Panc1 (cell line): ENCODE measurements at regions not wholly inside any gene's neighbourhood (a gene's known extent, or its start where the extent isn't known, plus 50 kb on each side); places are given as distances from the start of the nearest gene placed in this dataset.

Experiments used
- ATAC-seq: fragments of 200-7000 bp; cut with Tn5 transposase; 2 replicates; pipeline ENCODE4 v1.9.1; 2020; ENCODE audit warnings: mild to moderate bottlenecking, moderate library complexity
- BruUV-seq: library from RNA; stranded (reverse); fragments of 400-500 nt; replicated peaks from 2 replicates; lab custom pipeline; 2021; lab: Mats Ljungman, UMichigan
- CTCF ChIA-PET: fragments of 300-600 bp; sonication (Branson Sonifier 250); formaldehyde crosslinking; loops from one replicate; lab custom pipeline; 2022; ENCODE audit warnings: antibody characterized with exemption; lab: Charles Lee
- POLR2A ChIA-PET: fragments of 300-600 bp; sonication (Branson Sonifier 250); formaldehyde crosslinking; loops from one replicate; lab custom pipeline; 2022; ENCODE audit warnings: antibody characterized with exemption; lab: Charles Lee
- DNase-seq: peaks from one replicate; pipeline ENCODE4 v3.0.0-alpha.2; 2010; ENCODE audit warnings: low read depth, low spot score
- H3K27ac ChIP-seq: 2 replicates; pipeline ENCODE4 v1.5.1; 2011; ENCODE audit warnings: mild to moderate bottlenecking, low read length, inconsistent platforms
- H3K27me3 ChIP-seq: fragments of 200-500 bp; sonication (Bioruptor generic); 2 replicates; pipeline ENCODE4 v1.6.0; 2014; ENCODE audit warnings: low read length, inconsistent platforms; ENCODE audit not compliant: control insufficient read depth, insufficient read depth
- H3K36me3 ChIP-seq: fragments of 200-500 bp; sonication (Bioruptor generic); 2 replicates; pipeline ENCODE4 v1.5.1; 2014; ENCODE audit warnings: inconsistent platforms, mild to moderate bottlenecking, low read length, moderate library complexity; ENCODE audit not compliant: control insufficient read depth, insufficient read depth
- H3K4me1 ChIP-seq: 2 replicates; pipeline ENCODE4 v1.5.1; 2011; ENCODE audit warnings: inconsistent platforms, mild to moderate bottlenecking, low read length, moderate library complexity; ENCODE audit not compliant: control insufficient read depth, insufficient read depth
- H3K4me3 ChIP-seq, 2 experiments: 2 replicates each; pipeline ENCODE4 v1.5.1; 2011 to 2012; ENCODE audit warnings: low read depth in 2 of 2, low read length in 2 of 2, mild to moderate bottlenecking in 2 of 2, inconsistent platforms in 1 of 2, moderate library complexity in 1 of 2
- H3K9me3 ChIP-seq: fragments of 200-500 bp; sonication (Bioruptor generic); 2 replicates; pipeline ENCODE4 v1.5.1; 2014; ENCODE audit warnings: low read depth, mild to moderate bottlenecking, inconsistent platforms, low read length, moderate library complexity; ENCODE audit not compliant: control insufficient read depth, insufficient read depth
- CTCF ChIP-seq: fragments of 450-650 bp; IDR thresholded peaks from 2 replicates; pipeline ENCODE4 v1.5.1; 2017; ENCODE audit warnings: mild to moderate bottlenecking
- POLR2AphosphoS5 ChIP-seq: IDR thresholded peaks from 2 replicates; pipeline ENCODE4 v1.6.1; 2012; ENCODE audit warnings: mild to moderate bottlenecking, low read depth, low read length, moderate library complexity
- SIN3A ChIP-seq: IDR thresholded peaks from 2 replicates; pipeline ENCODE4 v1.6.1; 2012; ENCODE audit warnings: low read depth, mild to moderate bottlenecking, low read length, moderate library complexity, borderline replicate concordance; ENCODE audit not compliant: insufficient read depth
- TCF7L2 ChIP-seq: IDR thresholded peaks from 2 replicates; pipeline ENCODE4 v1.6.1; 2011; ENCODE audit warnings: mild to moderate bottlenecking, low read depth, low read length, inconsistent platforms
- in situ Hi-C: cut with HindIII; loops from 2 replicates; pipeline ENCODE4 v1.10.0; 2016; ENCODE audit warnings: low sequenced_read_pairs, low pct_unique_long_range_greater_than_20kb
- intact Hi-C: fragments of 100-400 bp; cut with micrococcal nuclease; formaldehyde crosslinking; loops from one replicate; pipeline ENCODE4 v1.10.0; 2022; ENCODE audit not compliant: unreplicated experiment
- TF ChIP-seq, protein P1 (sequence below), 2 experiments: IDR thresholded peaks; 2 replicates each; pipeline ENCODE4 v1.6.1; 2011 to 2012; ENCODE audit warnings: low read depth in 2 of 2, control low read depth in 1 of 2, low read length in 1 of 2, mild to moderate bottlenecking in 1 of 2, moderate library complexity in 1 of 2; ENCODE audit not compliant: insufficient read depth in 1 of 2

GRCh38 chrX:124680287-124680686, 333.9 kb downstream of the SH2D1A start:
- ChIA-PET POLR2A (no interaction called here), CTCF (no interaction called here)
- TF ChIP-seq SIN3A (no peak), POLR2AphosphoS5 (no peak), CTCF (no peak), TCF7L2 (no peak)
- TF ChIP-seq, protein P1, sequence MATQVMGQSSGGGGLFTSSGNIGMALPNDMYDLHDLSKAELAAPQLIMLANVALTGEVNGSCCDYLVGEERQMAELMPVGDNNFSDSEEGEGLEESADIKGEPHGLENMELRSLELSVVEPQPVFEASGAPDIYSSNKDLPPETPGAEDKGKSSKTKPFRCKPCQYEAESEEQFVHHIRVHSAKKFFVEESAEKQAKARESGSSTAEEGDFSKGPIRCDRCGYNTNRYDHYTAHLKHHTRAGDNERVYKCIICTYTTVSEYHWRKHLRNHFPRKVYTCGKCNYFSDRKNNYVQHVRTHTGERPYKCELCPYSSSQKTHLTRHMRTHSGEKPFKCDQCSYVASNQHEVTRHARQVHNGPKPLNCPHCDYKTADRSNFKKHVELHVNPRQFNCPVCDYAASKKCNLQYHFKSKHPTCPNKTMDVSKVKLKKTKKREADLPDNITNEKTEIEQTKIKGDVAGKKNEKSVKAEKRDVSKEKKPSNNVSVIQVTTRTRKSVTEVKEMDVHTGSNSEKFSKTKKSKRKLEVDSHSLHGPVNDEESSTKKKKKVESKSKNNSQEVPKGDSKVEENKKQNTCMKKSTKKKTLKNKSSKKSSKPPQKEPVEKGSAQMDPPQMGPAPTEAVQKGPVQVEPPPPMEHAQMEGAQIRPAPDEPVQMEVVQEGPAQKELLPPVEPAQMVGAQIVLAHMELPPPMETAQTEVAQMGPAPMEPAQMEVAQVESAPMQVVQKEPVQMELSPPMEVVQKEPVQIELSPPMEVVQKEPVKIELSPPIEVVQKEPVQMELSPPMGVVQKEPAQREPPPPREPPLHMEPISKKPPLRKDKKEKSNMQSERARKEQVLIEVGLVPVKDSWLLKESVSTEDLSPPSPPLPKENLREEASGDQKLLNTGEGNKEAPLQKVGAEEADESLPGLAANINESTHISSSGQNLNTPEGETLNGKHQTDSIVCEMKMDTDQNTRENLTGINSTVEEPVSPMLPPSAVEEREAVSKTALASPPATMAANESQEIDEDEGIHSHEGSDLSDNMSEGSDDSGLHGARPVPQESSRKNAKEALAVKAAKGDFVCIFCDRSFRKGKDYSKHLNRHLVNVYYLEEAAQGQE (IDR thresholded peaks at IDR 0.05; ENCODE audit: insufficient read depth in 1 of 2, low read depth in 2 of 2, low read length in 1 of 2) = no peak
- Histone ChIP-seq H3K27me3 (no peaks in the 10 kb centered on the region), H3K4me1 (no peaks in the 10 kb centered on the region), H3K36me3 (no peaks in the 10 kb centered on the region), H3K4me3 (no peak overlapping the region), H3K27ac (no peak overlapping the region), H3K9me3 (no peaks in the 10 kb centered on the region)
- in situ Hi-C loops = no loop called here
- intact Hi-C loops = no loop called here
- no peak for ATAC-seq
- BruUV-seq = no TSS peak
- no peak for DNase-seq

- POLR2A ChIA-PET = no interaction called here
- H3K27me3 ChIP-seq = no peaks in the 10 kb centered on the region
- CTCF ChIA-PET = no interaction called here
- ATAC-seq (no peak), DNase-seq (no peak)
- no peak overlapping the region for H3K4me3 ChIP-seq
- no peaks in the 10 kb centered on the region for H3K9me3 ChIP-seq
- BruUV-seq = no TSS peak
- H3K4me1 ChIP-seq = no peaks in the 10 kb centered on the region
- no peaks in the 10 kb centered on the region for H3K36me3 ChIP-seq
- TF ChIP-seq TCF7L2 (no peak), CTCF (no peak), SIN3A (no peak), POLR2AphosphoS5 (no peak)
- TF ChIP-seq, protein P1 (IDR thresholded peaks at IDR 0.05; ENCODE audit: insufficient read depth in 1 of 2, low read depth in 2 of 2, low read length in 1 of 2) = no peak
- in situ Hi-C loops (no loop called here), intact Hi-C loops (no loop called here)
- H3K27ac ChIP-seq = no peak overlapping the region
Observed at GRCh38 chrX:124690495-124690894, 344.1 kb downstream of the SH2D1A start.
